ENCODE measurements at regions not wholly inside any gene's neighbourhood (a gene's known extent, or its start where the extent isn't known, plus 50 kb on each side); places are given as distances from the start of the nearest gene placed in this dataset.

DNA sequence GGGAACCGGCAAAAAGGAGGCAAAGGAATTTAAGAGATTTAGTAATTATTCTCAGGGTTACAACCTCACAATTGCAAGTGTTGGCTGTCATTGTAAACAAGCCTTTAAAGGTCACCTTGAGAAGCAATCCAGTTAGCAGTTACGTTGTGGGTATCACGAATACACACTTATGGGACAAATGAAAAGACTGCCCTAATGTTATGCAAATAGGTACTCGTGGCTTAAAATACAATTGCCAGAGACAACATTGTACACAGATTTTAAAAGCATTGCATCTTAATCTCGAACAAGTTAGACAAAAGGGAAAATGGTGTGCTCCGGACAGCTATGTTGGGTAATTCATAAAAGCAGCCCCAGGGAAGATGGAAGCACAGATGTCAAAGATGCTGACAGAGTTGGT is 120.5 kb upstream of the ZC3H12A start:
- intact Hi-C loops (cut with DNase I): no loop called here
- no peak for DNase-seq
- H3K9me3 ChIP-seq (replicated peaks in 1 of 3): no peaks in the 10 kb centered on the region
- no peak overlapping the region for H3K27ac ChIP-seq
- no peaks in the 10 kb centered on the region for H3K27me3 ChIP-seq
- H3K36me3 ChIP-seq (replicated peaks in 1 of 2): no peaks in the 10 kb centered on the region
- no peaks in the 10 kb centered on the region for H3K4me1 ChIP-seq (replicated peaks in 1 of 2)
- no peak overlapping the region for H3K4me3 ChIP-seq
- TF ChIP-seq, protein P1, sequence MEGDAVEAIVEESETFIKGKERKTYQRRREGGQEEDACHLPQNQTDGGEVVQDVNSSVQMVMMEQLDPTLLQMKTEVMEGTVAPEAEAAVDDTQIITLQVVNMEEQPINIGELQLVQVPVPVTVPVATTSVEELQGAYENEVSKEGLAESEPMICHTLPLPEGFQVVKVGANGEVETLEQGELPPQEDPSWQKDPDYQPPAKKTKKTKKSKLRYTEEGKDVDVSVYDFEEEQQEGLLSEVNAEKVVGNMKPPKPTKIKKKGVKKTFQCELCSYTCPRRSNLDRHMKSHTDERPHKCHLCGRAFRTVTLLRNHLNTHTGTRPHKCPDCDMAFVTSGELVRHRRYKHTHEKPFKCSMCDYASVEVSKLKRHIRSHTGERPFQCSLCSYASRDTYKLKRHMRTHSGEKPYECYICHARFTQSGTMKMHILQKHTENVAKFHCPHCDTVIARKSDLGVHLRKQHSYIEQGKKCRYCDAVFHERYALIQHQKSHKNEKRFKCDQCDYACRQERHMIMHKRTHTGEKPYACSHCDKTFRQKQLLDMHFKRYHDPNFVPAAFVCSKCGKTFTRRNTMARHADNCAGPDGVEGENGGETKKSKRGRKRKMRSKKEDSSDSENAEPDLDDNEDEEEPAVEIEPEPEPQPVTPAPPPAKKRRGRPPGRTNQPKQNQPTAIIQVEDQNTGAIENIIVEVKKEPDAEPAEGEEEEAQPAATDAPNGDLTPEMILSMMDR (IDR thresholded peaks at IDR 0.05): no peak
- 51 to 58% (median 54%) methylated on average over 6 of the region's 6 CpGs for WGBS, 4 donors

DNA sequence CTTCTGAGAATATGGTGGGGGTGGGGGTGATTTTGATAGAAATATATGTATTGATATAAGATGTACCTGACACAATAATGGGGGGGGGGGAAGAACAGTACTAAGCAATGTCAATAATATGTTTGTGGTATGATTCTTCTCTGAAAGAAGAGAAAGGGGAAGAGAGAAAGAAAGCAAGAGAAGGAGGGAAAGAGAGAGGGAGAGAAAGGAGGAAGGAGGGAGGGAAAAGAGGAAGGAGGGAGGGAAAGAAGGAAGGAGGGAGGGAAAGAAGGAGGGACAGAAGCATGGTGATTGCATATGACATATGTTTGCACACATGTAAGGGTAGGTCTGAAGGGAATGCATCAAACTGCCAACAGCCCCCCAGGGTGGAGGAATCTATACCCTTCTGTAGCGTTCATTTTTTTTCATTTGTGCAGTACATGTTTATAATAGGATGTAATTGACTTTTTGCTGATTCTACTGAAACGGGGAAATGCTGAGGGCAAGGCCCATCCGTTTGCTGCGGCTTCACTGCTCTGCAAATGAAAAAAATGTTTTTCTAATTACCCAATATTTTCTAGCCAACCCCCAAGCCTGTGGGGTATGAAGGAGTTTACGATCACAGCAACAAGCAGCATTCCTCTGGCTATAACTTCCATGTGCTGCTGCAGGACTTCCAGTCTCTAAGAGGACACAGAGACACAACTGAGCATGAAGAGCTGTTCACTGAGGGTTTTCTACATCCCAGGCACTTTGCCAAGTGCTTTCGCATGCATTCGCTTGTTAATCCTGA is 119.3 kb upstream of the ZC3H12A start:
- no peak for TF ChIP-seq POLR2A (IDR thresholded peaks at IDR 0.05)
- 60 to 82% (median 74%) methylated on average over 7 of the region's 7 CpGs for WGBS, 4 donors
- no peaks in the 10 kb centered on the region for H3K4me1 ChIP-seq (replicated peaks in 1 of 2)
- no peaks in the 10 kb centered on the region for H3K36me3 ChIP-seq (replicated peaks in 1 of 2)
- intact Hi-C loops (cut with DNase I): no loop called here
- no peak overlapping the region for H3K4me3 ChIP-seq
- no peaks in the 10 kb centered on the region for H3K27me3 ChIP-seq
- H3K9me3 ChIP-seq (replicated peaks in 1 of 3): no peaks in the 10 kb centered on the region
- H3K27ac ChIP-seq: no peak overlapping the region
- DNase-seq: peak in 1 of 7 donors; percentile 17

DNA sequence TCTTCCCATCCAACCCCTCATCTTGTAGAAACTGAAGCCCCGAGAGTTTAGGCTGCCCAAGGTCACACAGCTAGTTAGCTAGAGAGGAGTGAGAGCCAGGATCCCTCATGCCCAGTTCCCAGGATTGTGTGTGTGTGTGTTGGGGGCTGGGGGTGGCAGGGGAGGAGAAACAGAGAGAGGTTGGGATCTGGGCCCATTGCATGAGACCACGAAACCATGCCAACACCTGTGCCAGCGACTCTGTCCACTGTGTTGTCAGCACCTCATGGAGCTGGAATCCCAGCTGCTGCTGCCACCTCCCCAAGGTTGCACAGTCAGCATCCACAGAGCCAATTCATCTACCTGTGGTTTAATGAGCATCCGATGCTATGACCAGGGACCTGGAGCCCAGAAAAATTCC is 115.4 kb upstream of the ZC3H12A start:
- Histone ChIP-seq H3K36me3 (replicated peaks in 1 of 2) (no peaks in the 10 kb centered on the region), H3K4me1 (replicated peaks in 1 of 2) (no peaks in the 10 kb centered on the region), H3K27me3 (peaks cover 5% of the 10 kb centered on the region), H3K27ac (no peak overlapping the region), H3K9me3 (replicated peaks in 1 of 3) (no peaks in the 10 kb centered on the region), H3K4me3 (no peak overlapping the region)
- WGBS, 4 donors: 68 to 74% (median 71%) methylated on average over 3 to 4 of the region's 4 CpGs
- intact Hi-C loops (cut with DNase I): no loop called here
- DNase-seq: no peak
- TF ChIP-seq, protein P1 (IDR thresholded peaks at IDR 0.05): no peak
- TF ChIP-seq POLR2A (IDR thresholded peaks at IDR 0.05): no peak

DNA sequence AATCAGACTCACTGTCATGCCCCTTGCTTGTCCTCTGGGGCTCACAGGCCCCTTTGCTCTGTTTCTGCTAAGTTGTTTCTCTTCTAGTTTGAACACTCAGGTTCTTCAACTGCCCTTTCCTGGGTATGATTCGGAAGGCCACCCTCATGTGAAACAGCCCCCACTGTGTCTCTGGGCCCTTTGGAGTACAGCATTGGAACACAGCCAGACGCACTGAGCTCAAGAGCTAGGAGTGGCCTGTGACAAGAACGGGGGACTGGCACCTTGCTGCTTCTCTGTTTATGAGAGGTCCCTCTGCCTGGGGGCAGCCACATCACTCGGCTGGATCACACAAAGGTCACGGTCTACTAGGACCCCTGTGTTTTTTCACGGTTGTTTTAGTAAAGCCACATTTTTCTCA is 114.4 kb upstream of the ZC3H12A start:
- H3K4me1 ChIP-seq (replicated peaks in 1 of 2): no peaks in the 10 kb centered on the region
- peaks cover 9% of the 10 kb centered on the region for H3K27me3 ChIP-seq
- DNase-seq: no peak
- intact Hi-C loops (cut with DNase I): no loop called here
- TF ChIP-seq POLR2A (IDR thresholded peaks at IDR 0.05): no peak
- TF ChIP-seq, protein P1 (IDR thresholded peaks at IDR 0.05): no peak
- no peaks in the 10 kb centered on the region for H3K9me3 ChIP-seq (replicated peaks in 1 of 3)
- 47 to 63% (median 48%) methylated on average over 6 of the region's 6 CpGs for WGBS, 4 donors
- H3K27ac ChIP-seq: no peak overlapping the region
- no peaks in the 10 kb centered on the region for H3K36me3 ChIP-seq (replicated peaks in 1 of 2)
- H3K4me3 ChIP-seq: no peak overlapping the region
